ENCODE measurements at regions not wholly inside any gene's neighbourhood (a gene's known extent, or its start where the extent isn't known, plus 50 kb on each side); places are given as distances from the start of the nearest gene placed in this dataset.

DNA sequence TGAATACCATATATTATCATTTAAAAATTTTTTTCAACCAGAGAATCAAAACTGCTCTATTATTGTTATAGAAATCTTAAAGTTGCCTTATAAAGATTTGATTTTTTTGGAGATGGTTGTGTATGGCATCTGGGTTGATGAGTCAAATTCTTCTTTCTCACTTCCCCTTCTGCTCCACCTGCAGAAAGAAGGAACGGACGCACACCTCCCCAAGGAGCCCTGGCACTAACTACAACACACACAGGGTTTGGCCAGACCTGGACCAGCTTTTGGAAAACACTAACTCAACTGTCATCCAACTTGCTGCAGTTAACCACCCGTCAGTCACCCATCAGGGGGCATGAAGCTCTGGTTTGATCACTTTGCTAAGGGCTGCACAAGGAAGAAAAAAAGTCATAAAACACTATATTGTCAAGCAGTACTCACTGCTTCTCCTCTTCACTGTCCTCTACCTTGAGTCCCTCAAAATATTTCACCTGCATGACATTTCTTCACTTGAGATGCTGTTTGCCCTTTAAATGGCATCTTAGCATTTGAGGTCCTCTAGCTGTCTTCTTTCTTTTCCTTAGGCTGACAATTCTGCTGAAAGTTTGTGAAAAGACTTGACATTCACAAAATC is 266.7 kb upstream of the PHF14 start:
- no peak overlapping the region for H3K27ac Mint-ChIP-seq
- CTCF ChIA-PET = interaction anchor here (1.4 kb wide), 1 partner anchor 7 kb away, joined by 3 read pairs; no protein-coding TSS in a partner anchor
- DNase-seq (ENCODE audit: low spot score) (no peak), ATAC-seq (no peak)
- H3K36me3 Mint-ChIP-seq = no peaks in the 10 kb centered on the region
- H3K4me3 Mint-ChIP-seq = no peak overlapping the region
- H3K9me3 Mint-ChIP-seq = no peaks in the 10 kb centered on the region
- H3K27me3 Mint-ChIP-seq (ENCODE audit: low read depth) = no peaks in the 10 kb centered on the region
- no peaks in the 10 kb centered on the region for H3K4me1 Mint-ChIP-seq
- POLR2A ChIA-PET = no interaction called here
- TF ChIP-seq NFE2L1 (CRISPR knock-in tag; IDR thresholded peaks at IDR 0.05) = no peak
- TF ChIP-seq, protein P1, sequence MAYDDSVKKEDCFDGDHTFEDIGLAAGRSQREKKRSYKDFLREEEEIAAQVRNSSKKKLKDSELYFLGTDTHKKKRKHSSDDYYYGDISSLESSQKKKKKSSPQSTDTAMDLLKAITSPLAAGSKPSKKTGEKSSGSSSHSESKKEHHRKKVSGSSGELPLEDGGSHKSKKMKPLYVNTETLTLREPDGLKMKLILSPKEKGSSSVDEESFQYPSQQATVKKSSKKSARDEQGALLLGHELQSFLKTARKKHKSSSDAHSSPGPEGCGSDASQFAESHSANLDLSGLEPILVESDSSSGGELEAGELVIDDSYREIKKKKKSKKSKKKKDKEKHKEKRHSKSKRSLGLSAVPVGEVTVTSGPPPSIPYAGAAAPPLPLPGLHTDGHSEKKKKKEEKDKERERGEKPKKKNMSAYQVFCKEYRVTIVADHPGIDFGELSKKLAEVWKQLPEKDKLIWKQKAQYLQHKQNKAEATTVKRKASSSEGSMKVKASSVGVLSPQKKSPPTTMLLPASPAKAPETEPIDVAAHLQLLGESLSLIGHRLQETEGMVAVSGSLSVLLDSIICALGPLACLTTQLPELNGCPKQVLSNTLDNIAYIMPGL (CRISPR knock-in tag; IDR thresholded peaks at IDR 0.05) = no peak
- TF ChIP-seq, protein P2, sequence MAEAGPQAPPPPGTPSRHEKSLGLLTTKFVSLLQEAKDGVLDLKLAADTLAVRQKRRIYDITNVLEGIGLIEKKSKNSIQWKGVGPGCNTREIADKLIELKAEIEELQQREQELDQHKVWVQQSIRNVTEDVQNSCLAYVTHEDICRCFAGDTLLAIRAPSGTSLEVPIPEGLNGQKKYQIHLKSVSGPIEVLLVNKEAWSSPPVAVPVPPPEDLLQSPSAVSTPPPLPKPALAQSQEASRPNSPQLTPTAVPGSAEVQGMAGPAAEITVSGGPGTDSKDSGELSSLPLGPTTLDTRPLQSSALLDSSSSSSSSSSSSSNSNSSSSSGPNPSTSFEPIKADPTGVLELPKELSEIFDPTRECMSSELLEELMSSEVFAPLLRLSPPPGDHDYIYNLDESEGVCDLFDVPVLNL (CRISPR knock-in tag; IDR thresholded peaks at IDR 0.05; ENCODE audit: borderline replicate concordance, low read depth) = no peak
- no peak for TF ChIP-seq IRF2 (CRISPR knock-in tag; IDR thresholded peaks at IDR 0.05; ENCODE audit: borderline replicate concordance, low read depth)
- TF ChIP-seq ZNF138 (CRISPR knock-in tag; conservative IDR thresholded peaks at IDR 0.05) = no peak
- TF ChIP-seq, protein P3, sequence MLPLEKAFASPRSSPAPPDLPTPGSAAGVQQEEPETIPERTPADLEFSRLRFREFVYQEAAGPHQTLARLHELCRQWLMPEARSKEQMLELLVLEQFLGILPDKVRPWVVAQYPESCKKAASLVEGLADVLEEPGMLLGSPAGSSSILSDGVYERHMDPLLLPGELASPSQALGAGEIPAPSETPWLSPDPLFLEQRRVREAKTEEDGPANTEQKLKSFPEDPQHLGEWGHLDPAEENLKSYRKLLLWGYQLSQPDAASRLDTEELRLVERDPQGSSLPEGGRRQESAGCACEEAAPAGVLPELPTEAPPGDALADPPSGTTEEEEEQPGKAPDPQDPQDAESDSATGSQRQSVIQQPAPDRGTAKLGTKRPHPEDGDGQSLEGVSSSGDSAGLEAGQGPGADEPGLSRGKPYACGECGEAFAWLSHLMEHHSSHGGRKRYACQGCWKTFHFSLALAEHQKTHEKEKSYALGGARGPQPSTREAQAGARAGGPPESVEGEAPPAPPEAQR (CRISPR knock-in tag; IDR thresholded peaks at IDR 0.05) = no peak
- TF ChIP-seq RORB (CRISPR knock-in tag; IDR thresholded peaks at IDR 0.05) = no peak
- TF ChIP-seq ETV6 (CRISPR knock-in tag; IDR thresholded peaks at IDR 0.05) = no peak
- no peak for TF ChIP-seq ZNF396 (CRISPR knock-in tag; IDR thresholded peaks at IDR 0.05; ENCODE audit: borderline replicate concordance)
- TF ChIP-seq, protein P4, sequence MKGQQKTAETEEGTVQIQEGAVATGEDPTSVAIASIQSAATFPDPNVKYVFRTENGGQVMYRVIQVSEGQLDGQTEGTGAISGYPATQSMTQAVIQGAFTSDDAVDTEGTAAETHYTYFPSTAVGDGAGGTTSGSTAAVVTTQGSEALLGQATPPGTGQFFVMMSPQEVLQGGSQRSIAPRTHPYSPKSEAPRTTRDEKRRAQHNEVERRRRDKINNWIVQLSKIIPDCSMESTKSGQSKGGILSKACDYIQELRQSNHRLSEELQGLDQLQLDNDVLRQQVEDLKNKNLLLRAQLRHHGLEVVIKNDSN (CRISPR knock-in tag; IDR thresholded peaks at IDR 0.05) = no peak
- no peak for TF ChIP-seq SMAD3 (CRISPR knock-in tag; IDR thresholded peaks at IDR 0.05; ENCODE audit: borderline replicate concordance)
- TF ChIP-seq, protein P5, sequence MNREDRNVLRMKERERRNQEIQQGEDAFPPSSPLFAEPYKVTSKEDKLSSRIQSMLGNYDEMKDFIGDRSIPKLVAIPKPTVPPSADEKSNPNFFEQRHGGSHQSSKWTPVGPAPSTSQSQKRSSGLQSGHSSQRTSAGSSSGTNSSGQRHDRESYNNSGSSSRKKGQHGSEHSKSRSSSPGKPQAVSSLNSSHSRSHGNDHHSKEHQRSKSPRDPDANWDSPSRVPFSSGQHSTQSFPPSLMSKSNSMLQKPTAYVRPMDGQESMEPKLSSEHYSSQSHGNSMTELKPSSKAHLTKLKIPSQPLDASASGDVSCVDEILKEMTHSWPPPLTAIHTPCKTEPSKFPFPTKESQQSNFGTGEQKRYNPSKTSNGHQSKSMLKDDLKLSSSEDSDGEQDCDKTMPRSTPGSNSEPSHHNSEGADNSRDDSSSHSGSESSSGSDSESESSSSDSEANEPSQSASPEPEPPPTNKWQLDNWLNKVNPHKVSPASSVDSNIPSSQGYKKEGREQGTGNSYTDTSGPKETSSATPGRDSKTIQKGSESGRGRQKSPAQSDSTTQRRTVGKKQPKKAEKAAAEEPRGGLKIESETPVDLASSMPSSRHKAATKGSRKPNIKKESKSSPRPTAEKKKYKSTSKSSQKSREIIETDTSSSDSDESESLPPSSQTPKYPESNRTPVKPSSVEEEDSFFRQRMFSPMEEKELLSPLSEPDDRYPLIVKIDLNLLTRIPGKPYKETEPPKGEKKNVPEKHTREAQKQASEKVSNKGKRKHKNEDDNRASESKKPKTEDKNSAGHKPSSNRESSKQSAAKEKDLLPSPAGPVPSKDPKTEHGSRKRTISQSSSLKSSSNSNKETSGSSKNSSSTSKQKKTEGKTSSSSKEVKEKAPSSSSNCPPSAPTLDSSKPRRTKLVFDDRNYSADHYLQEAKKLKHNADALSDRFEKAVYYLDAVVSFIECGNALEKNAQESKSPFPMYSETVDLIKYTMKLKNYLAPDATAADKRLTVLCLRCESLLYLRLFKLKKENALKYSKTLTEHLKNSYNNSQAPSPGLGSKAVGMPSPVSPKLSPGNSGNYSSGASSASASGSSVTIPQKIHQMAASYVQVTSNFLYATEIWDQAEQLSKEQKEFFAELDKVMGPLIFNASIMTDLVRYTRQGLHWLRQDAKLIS (CRISPR knock-in tag; IDR thresholded peaks at IDR 0.05; ENCODE audit: borderline replicate concordance) = no peak
- TF ChIP-seq, protein P6, sequence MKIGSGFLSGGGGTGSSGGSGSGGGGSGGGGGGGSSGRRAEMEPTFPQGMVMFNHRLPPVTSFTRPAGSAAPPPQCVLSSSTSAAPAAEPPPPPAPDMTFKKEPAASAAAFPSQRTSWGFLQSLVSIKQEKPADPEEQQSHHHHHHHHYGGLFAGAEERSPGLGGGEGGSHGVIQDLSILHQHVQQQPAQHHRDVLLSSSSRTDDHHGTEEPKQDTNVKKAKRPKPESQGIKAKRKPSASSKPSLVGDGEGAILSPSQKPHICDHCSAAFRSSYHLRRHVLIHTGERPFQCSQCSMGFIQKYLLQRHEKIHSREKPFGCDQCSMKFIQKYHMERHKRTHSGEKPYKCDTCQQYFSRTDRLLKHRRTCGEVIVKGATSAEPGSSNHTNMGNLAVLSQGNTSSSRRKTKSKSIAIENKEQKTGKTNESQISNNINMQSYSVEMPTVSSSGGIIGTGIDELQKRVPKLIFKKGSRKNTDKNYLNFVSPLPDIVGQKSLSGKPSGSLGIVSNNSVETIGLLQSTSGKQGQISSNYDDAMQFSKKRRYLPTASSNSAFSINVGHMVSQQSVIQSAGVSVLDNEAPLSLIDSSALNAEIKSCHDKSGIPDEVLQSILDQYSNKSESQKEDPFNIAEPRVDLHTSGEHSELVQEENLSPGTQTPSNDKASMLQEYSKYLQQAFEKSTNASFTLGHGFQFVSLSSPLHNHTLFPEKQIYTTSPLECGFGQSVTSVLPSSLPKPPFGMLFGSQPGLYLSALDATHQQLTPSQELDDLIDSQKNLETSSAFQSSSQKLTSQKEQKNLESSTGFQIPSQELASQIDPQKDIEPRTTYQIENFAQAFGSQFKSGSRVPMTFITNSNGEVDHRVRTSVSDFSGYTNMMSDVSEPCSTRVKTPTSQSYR (CRISPR knock-in tag; IDR thresholded peaks at IDR 0.05) = no peak
- no peak for TF ChIP-seq GABPB1 (CRISPR knock-in tag; IDR thresholded peaks at IDR 0.05)

All from WTC11 (cell line).